8988T (cell line): ENCODE measurements at regions not wholly inside any gene's neighbourhood (a gene's known extent, or its start where the extent isn't known, plus 50 kb on each side); places are given as distances from the start of the nearest gene placed in this dataset.
"Not testable (repeated sequence)": the region's sequence is repeated elsewhere in the genome, so short reads cannot be mapped to it uniquely, and the experiment has no call there.

ENCODE experiments used
- DNase-seq: peaks from one replicate; pipeline ENCODE4 v3.0.0; 2011

DNA sequence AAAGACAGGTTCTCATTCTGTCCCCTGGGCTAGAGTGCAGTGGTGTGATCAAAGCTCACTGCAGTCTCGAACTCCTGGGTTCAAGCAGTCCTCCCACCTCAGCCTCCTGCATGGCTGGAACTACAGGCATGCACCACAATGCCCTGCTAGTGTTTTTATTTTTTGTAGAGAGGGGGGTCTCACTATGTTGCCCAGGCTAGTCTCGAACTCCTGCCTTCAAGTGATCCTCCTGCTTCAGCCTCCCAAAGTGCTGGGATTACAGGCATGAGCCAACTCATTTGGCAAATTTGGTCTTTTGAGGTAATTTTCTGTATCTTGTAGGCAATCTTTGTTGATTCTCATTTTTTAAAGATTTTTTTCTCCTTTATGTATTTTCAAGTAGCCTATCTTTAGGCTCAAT is 205.7 kb downstream of the ZIC5 start:
- DNase-seq, result no peak

- DNase-seq, result no peak
These were observed 211.1 kb downstream of the ZIC5 start for GRCh38 chr13:99760456-99760855.

GRCh38 chr13:99759163-99759552 is 212.4 kb downstream of the ZIC5 start:
- no peak for DNase-seq

DNA sequence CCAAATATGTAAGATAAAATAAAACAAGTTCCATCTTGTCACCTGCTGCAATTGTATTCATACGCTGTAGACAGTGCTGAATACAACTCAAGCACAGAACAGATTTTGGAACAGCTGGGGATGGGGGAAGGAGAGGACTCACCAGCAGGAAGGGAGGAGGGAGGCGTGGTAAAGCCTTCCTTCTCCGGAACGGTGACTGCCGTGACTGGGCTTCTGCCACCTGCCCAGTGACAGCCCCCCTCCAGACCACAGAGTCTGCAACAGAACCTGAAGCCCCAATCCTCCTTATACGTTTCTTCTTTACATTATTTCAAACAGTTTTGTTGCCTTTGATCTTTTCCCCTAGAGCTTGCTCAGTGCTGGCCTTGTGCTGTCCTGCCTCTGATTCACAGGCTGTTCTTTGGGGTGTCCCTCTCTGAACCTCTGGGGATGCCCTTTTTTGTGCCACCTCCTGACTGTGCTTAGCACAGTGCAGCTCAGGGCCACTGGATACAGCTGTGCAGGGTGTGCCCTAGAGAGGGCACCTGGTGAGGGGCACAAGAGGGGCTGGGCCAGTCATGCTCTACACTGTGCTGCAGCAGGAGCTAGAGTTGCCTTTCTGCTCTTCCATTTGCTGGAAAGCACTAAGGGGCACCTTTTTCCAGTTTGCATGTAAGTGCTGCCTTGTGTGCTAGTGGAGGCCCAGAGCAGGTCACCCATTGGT is 213.0 kb downstream of the ZIC5 start:
- DNase-seq, result no peak

- no peak for DNase-seq
These were observed 213.7 kb downstream of the ZIC5 start for GRCh38 chr13:99757756-99758459.

GRCh38 chr13:99756281-99756680 is 215.3 kb downstream of the ZIC5 start:
- DNase-seq, result no peak

GRCh38 chr13:99754750-99755149 is 216.8 kb downstream of the ZIC5 start:
- not testable (repeated sequence) for DNase-seq

GRCh38 chr13:99752373-99752772 is 219.2 kb downstream of the ZIC5 start:
- no peak for DNase-seq

DNA sequence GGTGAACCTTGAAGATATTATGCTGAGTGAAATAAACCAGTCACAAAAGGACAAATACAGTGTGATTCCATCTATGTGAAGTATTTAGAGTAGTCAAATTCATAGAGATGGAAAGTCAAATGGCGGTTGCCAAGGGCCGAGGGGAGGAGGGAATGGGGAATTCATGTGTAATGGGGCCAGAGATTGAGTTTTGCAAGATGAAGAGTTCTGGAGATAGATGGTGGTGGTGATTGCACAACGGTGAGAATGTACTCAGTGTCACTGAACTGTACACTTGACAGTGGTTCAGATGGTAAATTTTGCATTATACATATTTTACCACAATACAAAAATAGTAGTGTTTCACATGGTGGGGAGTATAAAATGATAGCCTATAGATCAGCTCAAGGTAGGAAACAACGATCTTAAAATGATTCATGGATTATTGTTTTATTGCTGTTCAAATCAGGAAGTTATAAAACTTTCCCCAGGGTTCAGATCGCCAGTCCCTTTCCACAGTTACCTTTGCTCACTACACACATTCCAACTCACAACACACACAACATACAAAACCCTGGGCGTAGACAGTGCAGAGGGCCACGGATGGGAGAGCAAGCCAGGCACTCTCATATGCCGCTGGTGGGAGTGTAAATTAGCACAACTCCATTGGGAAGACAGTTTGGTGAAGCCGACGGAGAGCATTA is 219.9 kb downstream of the ZIC5 start:
- no peak for DNase-seq

- DNase-seq, result no peak
These were observed 220.6 kb downstream of the ZIC5 start for GRCh38 chr13:99750951-99751350.

DNA sequence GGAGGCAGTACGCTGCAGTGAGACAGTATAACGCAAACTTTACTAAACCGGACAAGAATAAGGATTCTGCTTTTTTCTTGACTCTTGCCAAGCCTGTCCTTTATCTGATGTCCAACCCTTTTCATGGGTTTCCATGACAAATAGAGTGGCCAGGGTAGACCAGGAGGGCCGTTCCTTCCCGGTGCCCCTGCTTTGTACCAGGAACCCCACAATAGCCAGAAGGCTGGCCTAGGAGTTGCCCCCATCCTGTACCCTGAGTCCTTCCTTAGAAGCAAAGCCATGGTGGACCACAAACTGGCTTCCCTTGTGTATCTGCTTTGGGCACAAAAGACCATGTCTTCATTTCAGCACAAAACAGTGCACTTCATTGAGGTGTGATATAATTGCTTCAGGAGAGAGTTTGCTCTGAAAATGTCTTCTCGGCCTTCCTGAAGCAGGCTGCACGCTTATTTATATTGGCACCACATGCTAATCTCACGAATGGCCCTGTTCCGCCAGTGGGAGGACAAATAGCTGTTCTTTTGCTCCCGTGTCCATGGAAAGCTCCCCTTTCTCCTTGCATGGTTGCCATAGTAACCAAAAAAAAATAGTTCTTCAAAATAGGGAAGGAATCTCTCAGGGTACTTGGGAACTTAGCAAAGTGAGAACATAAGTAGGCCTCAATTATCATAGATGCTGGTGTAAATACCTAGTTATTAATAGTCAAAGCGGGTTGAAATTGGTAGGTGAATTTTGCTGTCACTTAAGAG is 222.1 kb downstream of the ZIC5 start:
- no peak for DNase-seq

- no peak for DNase-seq
These were observed 224.2 kb downstream of the ZIC5 start for GRCh38 chr13:99747403-99747710.

GRCh38 chr13:99746637-99747402 is 224.7 kb downstream of the ZIC5 start:
- no peak for DNase-seq

DNA sequence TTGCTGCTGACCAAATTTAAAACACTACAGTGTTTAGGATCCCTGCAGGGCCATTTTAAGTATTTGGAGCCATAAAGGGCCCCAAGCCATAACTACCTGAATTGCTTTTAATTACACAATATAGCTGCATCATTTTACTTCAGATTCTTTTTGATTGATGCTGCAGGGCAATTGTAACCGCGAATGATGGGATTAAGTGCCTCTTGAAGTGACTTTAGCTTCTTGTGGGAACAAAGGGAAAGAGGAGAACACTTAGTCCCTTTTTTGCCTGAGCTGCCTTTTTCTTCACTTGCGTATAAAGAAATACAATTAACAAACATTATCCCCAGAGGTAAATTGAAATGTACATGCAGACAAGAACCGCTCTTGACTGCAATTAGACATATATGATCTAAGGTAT is 228.5 kb downstream of the ZIC5 start:
- DNase-seq, result no peak

GRCh38 chr13:99741960-99742359 is 229.6 kb downstream of the ZIC5 start:
- DNase-seq, result no peak

GRCh38 chr13:99740251-99740979 is 231.2 kb downstream of the ZIC5 start:
- no peak for DNase-seq

GRCh38 chr13:99738626-99739025 is 232.9 kb downstream of the ZIC5 start:
- DNase-seq, result no peak

DNA sequence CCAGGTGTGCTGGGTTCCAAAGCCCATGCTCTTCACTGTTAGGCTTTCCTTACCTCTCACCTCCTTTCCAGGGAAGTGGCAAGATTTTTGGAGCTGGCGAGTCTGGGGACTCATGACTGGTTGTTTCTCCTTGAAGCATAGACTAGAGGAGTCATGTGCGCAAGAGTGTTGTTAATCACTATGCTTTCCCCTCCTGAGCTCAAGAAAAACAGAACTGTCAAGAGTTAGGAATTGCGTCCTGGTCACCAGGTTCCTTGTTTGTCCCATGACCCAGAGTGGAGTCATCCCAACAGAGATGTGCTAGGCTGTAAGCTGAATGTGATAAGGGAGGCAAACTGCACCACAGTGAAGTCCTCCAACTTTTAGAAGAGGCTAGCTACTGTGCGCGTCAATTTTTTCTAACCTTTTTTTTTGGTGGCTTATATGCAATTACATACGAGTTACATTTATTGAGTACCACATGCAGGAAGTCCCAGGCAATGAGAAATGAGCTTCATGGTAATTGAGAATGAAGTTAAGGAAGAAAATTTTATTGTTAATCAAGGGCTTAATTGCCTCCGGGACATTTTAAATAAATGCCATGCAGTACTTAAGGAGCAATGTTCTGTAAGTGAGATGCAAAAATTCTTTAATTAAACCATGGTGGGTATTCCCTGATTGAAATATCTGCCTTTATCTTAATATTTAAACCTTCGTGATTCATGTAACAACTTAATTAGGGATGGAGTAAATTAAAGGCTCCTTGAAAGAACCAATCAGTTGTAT is 233.9 kb downstream of the ZIC5 start:
- DNase-seq, result no peak

DNA sequence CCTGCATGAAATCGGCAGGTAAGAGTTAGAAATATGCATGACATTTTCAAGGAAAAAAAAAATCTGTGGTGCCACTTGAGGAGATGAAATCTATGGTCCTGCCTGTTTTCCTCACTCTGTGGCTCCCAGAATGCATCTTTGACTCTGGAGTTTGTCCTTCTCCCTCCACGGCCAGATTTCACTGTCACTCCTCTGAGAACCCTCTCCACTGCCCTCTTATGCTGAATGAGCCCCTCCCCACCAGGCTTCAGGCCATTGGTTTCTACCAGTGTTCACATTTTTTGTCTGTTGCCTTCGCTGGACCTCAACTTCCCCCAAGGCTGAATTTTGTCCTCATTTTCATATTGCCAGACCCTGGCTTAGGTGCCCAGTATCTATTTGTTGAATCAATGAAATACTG is 235.0 kb downstream of the ZIC5 start:
- DNase-seq, result no peak

GRCh38 chr13:99734013-99734693 is 232.9 kb downstream of the TM9SF2 start:
- no peak for DNase-seq

GRCh38 chr13:99733346-99733745 is 232.1 kb downstream of the TM9SF2 start:
- DNase-seq, result no peak
